Spleen (tissue), 7 donors: ENCODE measurements at regions not wholly inside any gene's neighbourhood (a gene's known extent, or its start where the extent isn't known, plus 50 kb on each side); places are given as distances from the start of the nearest gene placed in this dataset.

ENCODE experiments used
- CTCF ChIP-seq, 11 experiments: fragments of 200-600 bp in 7 of 11; fragments of 450-650 bp in 4 of 11; sonication (generic) in 4 of 11; IDR thresholded peaks in 8 of 11; conservative IDR thresholded peaks in 3 of 11; 1 replicate in 7 of 11; 2 replicates in 4 of 11; pipeline versions ENCODE4 v1.4.0 to v1.8.0; 2016 to 2021; ENCODE audit warnings: antibody characterized with exemption in 11 of 11, inconsistent platforms in 4 of 11, mild to moderate bottlenecking in 1 of 11
- POLR2A ChIP-seq, 3 donors: fragments of 450-650 bp; IDR thresholded peaks; one replicate each; pipeline ENCODE4 v1.5.1; 2017; ENCODE audit warnings: antibody characterized with exemption in 3 of 3, mild to moderate bottlenecking in 1 of 3
- POLR2AphosphoS5 ChIP-seq, 3 donors: sonication (generic); formaldehyde crosslinking; IDR thresholded peaks; one replicate each; pipeline ENCODE4 v1.5.1; 2017; ENCODE audit warnings: antibody characterized with exemption in 3 of 3
- donor health status: DM: no; HTN: no; CAD: no; lungs with moderate emphysema.
- donor health status: DM: no; HTN: no; CAD: no.
- donor health status: DM: no; HTN: no; CAD: no.

GRCh38 chr12:46627686-46628085 is 198.1 kb downstream of the SLC38A4 start:
- TF ChIP-seq POLR2A (IDR thresholded peaks at IDR 0.05) (no peak), CTCF (IDR thresholded peaks at IDR 0.05 in 8 of 11, conservative IDR thresholded peaks at IDR 0.05 in 3 of 11) (no peak), POLR2AphosphoS5 (IDR thresholded peaks at IDR 0.05) (no peak)
